GM21423 (cell line): ENCODE measurements at regions not wholly inside any gene's neighbourhood (a gene's known extent, or its start where the extent isn't known, plus 50 kb on each side); places are given as distances from the start of the nearest gene placed in this dataset.
"Not testable (repeated sequence)": the region's sequence is repeated elsewhere in the genome, so short reads cannot be mapped to it uniquely, and the experiment has no call there.

Source experiments
- ATAC-seq: cut with Tn5 transposase; IDR thresholded peaks from one replicate; pipeline ENCODE4 v1.9.1; 2021; ENCODE audit warnings: mild to moderate bottlenecking, moderate library complexity; ENCODE audit not compliant: unreplicated experiment

- ATAC-seq = no peak
Observed at GRCh38 chr16:54985156-54985555, 54.5 kb downstream of the IRX5 start.

DNA sequence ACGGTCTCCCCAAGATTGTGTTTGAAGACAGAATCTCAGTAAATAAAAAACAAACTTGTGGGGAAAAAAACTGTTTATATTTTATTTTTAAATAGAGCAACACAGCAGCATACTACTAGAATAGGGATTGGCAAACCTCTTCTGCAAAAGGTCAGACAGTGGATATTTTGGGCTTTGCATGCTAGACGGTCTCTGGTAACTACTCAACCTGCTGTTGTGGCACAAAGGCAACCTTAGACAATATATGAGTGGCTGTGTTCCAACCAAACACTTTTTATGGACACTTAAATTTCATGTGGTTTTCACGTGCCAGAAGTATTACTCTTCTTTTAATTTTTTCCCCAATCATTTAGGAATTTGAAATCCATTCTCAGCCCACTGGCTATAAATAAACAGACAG lies 55.0 kb downstream of the IRX5 start:
- no peak for ATAC-seq

- no peak for ATAC-seq
Observed at GRCh38 chr16:54986409-54986808, 55.7 kb downstream of the IRX5 start.

DNA sequence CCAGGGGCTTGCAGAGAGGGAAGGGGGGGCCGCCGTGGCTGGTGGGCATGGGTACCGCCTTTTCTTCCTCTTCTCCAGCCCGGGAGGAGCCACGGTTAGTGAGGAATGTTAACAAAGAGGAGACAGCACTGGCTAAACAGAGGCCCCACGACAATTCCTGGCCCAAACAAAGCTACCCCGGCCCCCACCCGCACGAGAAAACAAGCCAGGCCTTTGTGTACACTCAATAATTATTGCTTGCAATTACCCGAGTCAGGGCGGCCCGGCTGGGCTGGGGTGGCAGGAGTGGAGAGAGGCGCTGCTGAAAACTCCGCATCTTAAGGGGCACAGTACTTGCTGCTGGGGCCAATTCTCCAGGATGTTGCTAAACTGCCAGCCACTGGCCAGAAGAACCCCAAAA lies 56.4 kb downstream of the IRX5 start:
- ATAC-seq = no peak

DNA sequence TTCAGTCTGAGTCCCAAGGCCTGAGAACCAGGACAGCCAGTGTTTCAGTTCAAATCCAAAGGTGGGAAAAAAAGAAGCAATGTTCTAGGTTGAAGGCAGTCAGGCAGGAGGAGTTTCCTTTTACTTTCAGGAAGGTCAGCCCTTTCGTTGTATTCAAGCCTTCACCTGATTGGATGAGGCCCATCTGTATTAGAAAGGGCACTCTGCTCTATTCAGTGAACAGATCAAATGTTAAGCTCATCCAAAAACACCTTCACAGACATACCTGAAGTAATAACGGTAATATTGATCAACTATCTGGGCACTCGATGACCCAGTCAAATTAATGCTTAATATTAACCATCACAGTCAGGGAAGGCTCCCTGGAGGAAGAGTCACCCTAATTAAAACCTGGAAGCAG lies 60.9 kb downstream of the IRX5 start:
- ATAC-seq = no peak

DNA sequence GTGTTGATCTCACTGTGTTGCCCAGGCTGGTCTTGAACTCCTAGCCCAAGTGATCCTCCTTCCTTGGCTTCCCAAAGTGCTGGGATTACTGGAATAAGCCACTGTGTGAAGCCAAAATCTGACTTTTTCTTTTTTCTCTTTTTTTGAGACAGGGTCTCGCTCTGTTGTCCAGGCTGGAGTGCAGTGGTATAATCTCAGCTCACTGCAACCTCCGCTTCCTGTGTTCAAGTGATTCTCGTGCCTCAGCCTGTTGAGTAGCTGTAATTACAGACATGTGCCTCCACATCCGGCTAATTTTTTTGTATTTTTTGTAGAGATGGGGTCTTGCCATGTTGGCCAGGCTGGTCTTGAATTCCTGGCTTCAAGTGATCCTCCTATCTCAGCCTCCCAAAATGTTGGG lies 61.3 kb downstream of the IRX5 start:
- ATAC-seq = not testable (repeated sequence)

- no peak for ATAC-seq
Observed at GRCh38 chr16:54993106-54993895, 62.6 kb downstream of the IRX5 start.

- no peak for ATAC-seq
Observed at GRCh38 chr16:54996186-54996585, 65.5 kb downstream of the IRX5 start.

DNA sequence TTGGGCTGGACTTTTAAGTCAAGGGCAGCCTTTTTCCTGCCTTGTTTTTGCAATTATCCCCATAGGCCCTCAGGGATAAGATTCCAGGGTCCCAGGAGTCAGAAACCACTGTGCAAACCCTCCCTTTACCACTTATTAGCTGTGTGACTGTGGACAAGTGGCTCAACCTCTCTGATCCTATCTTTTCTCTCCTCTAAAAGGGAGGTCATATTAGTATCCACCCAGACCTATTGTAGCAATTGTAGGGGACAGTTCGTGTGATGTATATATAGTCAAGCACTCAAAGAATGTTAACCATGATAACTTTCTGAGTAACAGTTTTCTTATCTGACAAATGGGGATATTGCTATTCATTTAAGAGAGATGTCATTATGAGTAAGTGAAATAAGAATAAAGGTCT lies 68.2 kb downstream of the IRX5 start:
- no peak for ATAC-seq

GRCh38 chr16:54999481-54999880 lies 68.8 kb downstream of the IRX5 start:
- no peak for ATAC-seq

DNA sequence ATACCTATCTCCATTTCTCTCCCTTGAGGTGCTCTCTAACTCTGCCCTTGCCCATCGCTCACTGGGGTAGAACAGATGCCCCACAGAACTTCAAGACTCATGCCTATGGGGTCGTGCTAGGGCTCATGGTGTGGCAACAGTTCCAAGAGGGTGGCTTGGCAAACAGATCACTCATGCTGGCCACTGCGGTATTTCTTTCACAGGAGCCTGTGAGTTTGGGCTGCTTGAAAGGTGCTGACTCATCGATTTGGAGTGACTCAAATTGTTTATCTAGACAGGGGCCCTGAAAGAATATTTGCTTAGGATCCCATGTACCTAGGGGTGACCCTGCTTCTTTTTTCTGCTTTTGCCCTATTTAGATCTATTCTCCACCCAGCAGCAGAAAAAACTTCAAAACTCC lies 69.9 kb downstream of the IRX5 start:
- ATAC-seq = no peak

- ATAC-seq = no peak
Observed at GRCh38 chr16:55001931-55002330, 71.3 kb downstream of the IRX5 start.

- no peak for ATAC-seq
Observed at GRCh38 chr16:55002419-55002818, 71.8 kb downstream of the IRX5 start.

GRCh38 chr16:55003306-55003705 lies 72.6 kb downstream of the IRX5 start:
- ATAC-seq = no peak

DNA sequence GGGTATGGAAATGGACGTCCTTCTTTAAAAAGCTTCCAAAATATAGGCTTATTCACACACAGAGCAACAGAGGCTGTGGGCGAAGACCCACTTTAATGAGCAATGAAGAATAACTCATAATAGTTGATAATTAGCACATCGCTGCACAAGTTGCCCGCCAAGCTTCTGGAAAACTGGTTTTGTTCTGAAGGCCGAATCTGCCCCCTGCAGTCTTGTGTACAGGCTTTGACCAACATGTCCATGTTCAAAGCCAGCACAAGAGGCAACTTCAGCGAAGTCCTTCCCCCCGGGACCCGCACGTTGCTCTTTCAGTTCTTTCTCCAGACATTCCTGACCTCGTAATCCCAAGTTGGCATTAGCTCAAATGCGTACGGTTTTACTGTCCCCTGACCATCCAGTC lies 73.3 kb downstream of the IRX5 start:
- no peak for ATAC-seq

- ATAC-seq = no peak
Observed at GRCh38 chr16:55007504-55007903, 76.8 kb downstream of the IRX5 start.

- no peak for ATAC-seq
Observed at GRCh38 chr16:55008836-55009510, 78.3 kb downstream of the IRX5 start.

- no peak for ATAC-seq
Observed at GRCh38 chr16:55009581-55009980, 78.9 kb downstream of the IRX5 start.

- ATAC-seq = no peak
Observed at GRCh38 chr16:55010492-55011160, 80.0 kb downstream of the IRX5 start.

DNA sequence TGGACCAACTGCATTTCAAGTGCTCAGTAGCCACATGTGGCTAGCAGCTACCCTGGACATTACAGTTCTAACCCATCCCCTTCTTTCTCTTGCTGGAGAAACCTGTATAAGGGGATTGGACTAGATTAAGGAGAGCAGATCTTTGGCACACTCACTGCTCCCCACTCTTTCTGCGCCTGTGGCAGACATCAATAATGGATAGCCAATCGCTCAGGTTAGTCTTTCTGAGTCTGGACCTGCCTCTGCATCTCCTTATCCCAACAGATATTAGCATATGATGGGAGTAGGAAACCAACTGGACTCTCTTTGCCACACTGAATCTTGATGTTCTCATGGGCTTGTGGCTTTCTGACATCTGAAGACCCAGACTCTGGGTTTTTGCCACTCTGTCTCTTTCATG lies 81.7 kb downstream of the IRX5 start:
- ATAC-seq = no peak

DNA sequence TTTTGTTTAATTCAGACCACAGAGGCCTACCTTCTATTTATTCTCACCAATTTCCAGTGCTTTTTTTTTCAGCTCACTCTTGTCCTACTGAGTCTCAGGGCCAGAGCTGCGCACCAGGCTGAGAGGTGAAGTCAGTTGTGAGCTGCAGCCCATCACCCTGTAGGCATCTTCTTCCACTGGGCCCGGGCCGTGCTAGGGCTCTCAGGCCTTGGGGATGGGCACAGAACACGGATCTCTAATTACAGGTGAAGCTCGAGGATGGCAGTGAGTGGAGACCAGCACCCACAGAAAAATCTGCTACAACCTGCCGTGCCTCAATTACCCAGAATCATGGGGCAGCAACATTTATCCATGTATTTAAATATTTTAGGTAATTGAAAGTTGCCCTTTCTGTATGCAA lies 82.1 kb downstream of the IRX5 start:
- ATAC-seq = no peak

DNA sequence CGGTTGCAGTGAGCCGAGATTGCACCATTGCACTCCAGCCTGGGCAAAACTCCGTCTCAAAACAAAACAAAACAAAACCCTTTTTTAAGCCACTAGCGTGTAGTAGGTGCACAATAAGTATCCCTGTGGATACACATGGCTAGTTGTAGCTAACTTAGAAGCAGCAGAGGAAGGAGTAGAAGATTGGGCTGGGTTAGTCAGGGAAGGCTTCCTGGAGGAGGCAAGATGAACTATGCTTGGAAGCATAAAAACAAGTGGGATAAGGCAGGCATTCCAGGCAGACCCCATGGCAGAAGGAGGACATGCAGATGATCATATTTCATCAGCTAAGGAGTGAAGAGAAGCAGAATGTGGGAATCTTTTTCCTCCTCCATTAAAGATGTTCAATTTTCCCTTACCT lies 83.4 kb downstream of the IRX5 start:
- no peak for ATAC-seq
